H1 (cell line): ENCODE measurements at regions not wholly inside any gene's neighbourhood (a gene's known extent, or its start where the extent isn't known, plus 50 kb on each side); places are given as distances from the start of the nearest gene placed in this dataset.

ENCODE experiments used
- CTCF ChIA-PET: fragments of 300-600 bp; sonication (Branson Sonifier 250); formaldehyde crosslinking; loops from one replicate; lab custom pipeline; 2021; ENCODE audit not compliant: partially characterized antibody; lab: Charles Lee
- POLR2A ChIA-PET: fragments of 300-600 bp; sonication (Branson Sonifier 250); formaldehyde crosslinking; loops from one replicate; lab custom pipeline; 2021; ENCODE audit warnings: inconsistent platforms; ENCODE audit not compliant: partially characterized antibody; lab: Charles Lee
- DNase-seq, 2 experiments: peaks; one replicate each; pipeline versions ENCODE4 v3.0.0 to v3.0.0-alpha.2; 2010 to 2022; ENCODE audit warnings: low spot score in 2 of 2, low read depth in 1 of 2, mixed read lengths in 1 of 2
- FAIRE-seq: peaks from 2 replicates; lab custom pipeline; 2011; peaks lifted over from hg19 to GRCh38; lab: Jason Lieb, UNC
- H2AFZ ChIP-seq: 2 replicates; pipeline ENCODE4 v1.8.1; 2012; ENCODE audit warnings: low read length, inconsistent platforms
- H2AK5ac ChIP-seq: 2 replicates; pipeline ENCODE4 v1.6.1; 2013; ENCODE audit warnings: low read depth, low read length
- H2BK120ac ChIP-seq: replicated peaks from 2 replicates; pipeline ENCODE3; 2013; ENCODE audit warnings: low read depth, low read length, inconsistent platforms
- H2BK12ac ChIP-seq: 2 replicates; pipeline ENCODE4 v1.6.1; 2013; ENCODE audit warnings: low read depth, low read length
- H2BK15ac ChIP-seq: 2 replicates; pipeline ENCODE4 v1.6.1; 2013; ENCODE audit warnings: low read length
- H2BK20ac ChIP-seq: 2 replicates; pipeline ENCODE4 v1.6.1; 2013; ENCODE audit warnings: low read length
- H2BK5ac ChIP-seq: 2 replicates; pipeline ENCODE4 v1.6.1; 2013; ENCODE audit warnings: low read depth, low read length
- H3K14ac ChIP-seq: 2 replicates; pipeline ENCODE4 v1.6.1; 2013; ENCODE audit warnings: inconsistent platforms; ENCODE audit not compliant: insufficient read length
- H3K18ac ChIP-seq: 2 replicates; pipeline ENCODE4 v1.6.1; 2013; ENCODE audit warnings: low read length; ENCODE audit errors: extremely low read depth
- H3K23ac ChIP-seq: 2 replicates; pipeline ENCODE4 v1.6.1; 2013; ENCODE audit warnings: inconsistent platforms; ENCODE audit not compliant: insufficient read length
- H3K23me2 ChIP-seq: 2 replicates; pipeline ENCODE4 v1.6.1; 2013; ENCODE audit warnings: low read depth, low read length
- H3K27ac ChIP-seq: 2 replicates; pipeline ENCODE4 v1.6.1; 2011; ENCODE audit warnings: low read depth, low read length, inconsistent platforms
- H3K27me3 ChIP-seq, 4 experiments: replicated peaks in 1 of 4; 1 replicate in 1 of 4; 2 replicates in 3 of 4; pipeline versions ENCODE4 v1.6.1 to v1.8.1; 2011 to 2013; ENCODE audit warnings: low read length in 3 of 4, mild to moderate bottlenecking in 3 of 4, inconsistent platforms in 2 of 4, mixed read lengths in 2 of 4, moderate library complexity in 1 of 4; ENCODE audit not compliant: control insufficient read depth in 3 of 4, insufficient read depth in 3 of 4; ENCODE audit errors: extremely low read depth in 1 of 4
- H3K36me3 ChIP-seq, 4 experiments: 2 replicates each; pipeline versions ENCODE4 v1.6.1 to v1.8.1; 2011 to 2013; ENCODE audit warnings: mild to moderate bottlenecking in 4 of 4, low read length in 3 of 4, moderate library complexity in 2 of 4, control low read depth in 1 of 4, inconsistent platforms in 1 of 4; ENCODE audit not compliant: insufficient read depth in 4 of 4, control insufficient read depth in 2 of 4
- H3K4ac ChIP-seq: replicated peaks from 2 replicates; pipeline ENCODE3; 2013; ENCODE audit warnings: low read length, low read depth, mixed read lengths, inconsistent platforms; ENCODE audit not compliant: insufficient read length
- H3K4me1 ChIP-seq, 4 experiments: replicated peaks in 1 of 4; 1 replicate in 1 of 4; 2 replicates in 3 of 4; pipeline versions ENCODE4 v1.6.1 to v1.8.1; 2011 to 2013; ENCODE audit warnings: low read length in 3 of 4, inconsistent platforms in 2 of 4, mixed read lengths in 1 of 4; ENCODE audit not compliant: insufficient read depth in 4 of 4, control insufficient read depth in 3 of 4
- H3K4me2 ChIP-seq, 2 experiments: 2 replicates each; pipeline versions ENCODE4 v1.6.1 to v1.8.1; 2011 to 2013; ENCODE audit warnings: low read depth in 2 of 2, low read length in 2 of 2, control low read depth in 1 of 2, inconsistent platforms in 1 of 2, mild to moderate bottlenecking in 1 of 2; ENCODE audit not compliant: insufficient read depth in 1 of 2
- H3K4me3 ChIP-seq, 4 experiments: fragments of 200-600, 300-600 bp in 1 of 4; sonication (generic), shearing (Covaris generic), sonication (Bioruptor Twin) in 1 of 4; 2 replicates each; pipeline versions ENCODE4 v1.5.1 to v1.8.1; 2011 to 2016; ENCODE audit warnings: low read length in 4 of 4, low read depth in 3 of 4, control low read depth in 2 of 4, inconsistent platforms in 2 of 4, mild to moderate bottlenecking in 2 of 4, mixed read lengths in 1 of 4, moderate library complexity in 1 of 4; ENCODE audit not compliant: insufficient read depth in 2 of 4; ENCODE audit errors: extremely low read depth in 1 of 4
- H3K56ac ChIP-seq: replicated peaks from 2 replicates; pipeline ENCODE3; 2013; ENCODE audit warnings: low read depth, mild to moderate bottlenecking, mixed read lengths, low read length, inconsistent platforms; ENCODE audit not compliant: insufficient read length
- H3K79me1 ChIP-seq: 2 replicates; pipeline ENCODE4 v1.6.1; 2013; ENCODE audit warnings: low read depth, low read length, control low read depth
- H3K79me2 ChIP-seq, 2 experiments: 2 replicates each; pipeline versions ENCODE4 v1.6.1 to v1.8.1; 2012 to 2013; ENCODE audit warnings: low read length in 2 of 2, mild to moderate bottlenecking in 2 of 2, inconsistent platforms in 1 of 2; ENCODE audit not compliant: insufficient read depth in 2 of 2, control insufficient read depth in 1 of 2
- H3K9ac ChIP-seq, 4 experiments: replicated peaks in 1 of 4; 1 replicate in 1 of 4; 2 replicates in 3 of 4; pipeline versions ENCODE4 v1.6.1 to v1.8.1; 2011 to 2013; ENCODE audit warnings: low read depth in 3 of 4, low read length in 3 of 4, control low read depth in 2 of 4, mild to moderate bottlenecking in 2 of 4, moderate library complexity in 2 of 4, inconsistent platforms in 1 of 4; ENCODE audit errors: extremely low read depth in 1 of 4
- H3K9me3 ChIP-seq, 2 experiments: 2 replicates each; pipeline versions ENCODE4 v1.6.1 to v1.8.1; 2012 to 2013; ENCODE audit warnings: mild to moderate bottlenecking in 2 of 2, moderate library complexity in 2 of 2, control low read depth in 1 of 2, inconsistent platforms in 1 of 2, low read depth in 1 of 2, low read length in 1 of 2, mixed read lengths in 1 of 2; ENCODE audit not compliant: insufficient read depth in 2 of 2
- H4K20me1 ChIP-seq, 2 experiments: replicated peaks in 1 of 2; 2 replicates each; pipeline versions ENCODE3 to v1.8.1; 2011 to 2013; ENCODE audit warnings: inconsistent platforms in 2 of 2, low read length in 2 of 2, mild to moderate bottlenecking in 1 of 2; ENCODE audit not compliant: insufficient read depth in 2 of 2, control insufficient read depth in 1 of 2
- H4K5ac ChIP-seq: 2 replicates; pipeline ENCODE4 v1.6.1; 2013; ENCODE audit warnings: low read length, low read depth, mixed read lengths, inconsistent platforms; ENCODE audit not compliant: insufficient read length
- H4K8ac ChIP-seq: 2 replicates; pipeline ENCODE4 v1.8.0; 2013; ENCODE audit warnings: mild to moderate bottlenecking, moderate library complexity, low read length, inconsistent platforms; ENCODE audit not compliant: insufficient read depth; ENCODE audit errors: extremely low read depth
- H4K91ac ChIP-seq: replicated peaks from 2 replicates; pipeline ENCODE3; 2013; ENCODE audit warnings: low read length, mixed read lengths, inconsistent platforms; ENCODE audit not compliant: insufficient read length
- ASH2L ChIP-seq: fragments of 200-600, 300-600 bp; sonication (generic); IDR thresholded peaks from one replicate; pipeline ENCODE4 v1.7.1; 2017; ENCODE audit warnings: low read length
- ATF3 ChIP-seq: IDR thresholded peaks from 2 replicates; pipeline ENCODE4 v1.6.1; 2011; ENCODE audit warnings: low read depth, mild to moderate bottlenecking, low read length; ENCODE audit not compliant: insufficient read depth
- BCL11A ChIP-seq, 2 experiments: IDR thresholded peaks; one replicate each; pipeline ENCODE4 v1.6.1; 2011; ENCODE audit warnings: low read depth in 2 of 2, low read length in 2 of 2, mild to moderate bottlenecking in 2 of 2
- CHD1 ChIP-seq: IDR thresholded peaks from 2 replicates; pipeline ENCODE4 v1.6.1; 2012; ENCODE audit warnings: low read depth, low read length, improper control_type of control experiment
- JUN ChIP-seq: IDR thresholded peaks from 2 replicates; pipeline ENCODE4 v1.6.1; 2011; ENCODE audit warnings: low read depth, mild to moderate bottlenecking, improper control_type of control experiment, low read length
- RNF2 ChIP-seq: fragments of 200-900, 300-1000 bp; sonication (generic); IDR thresholded peaks from 2 replicates; pipeline ENCODE4 v1.7.1; 2016; ENCODE audit warnings: borderline replicate concordance, low read depth, mild to moderate bottlenecking, antibody characterized with exemption, low read length; ENCODE audit not compliant: poor library complexity, severe bottlenecking; ENCODE audit errors: missing control alignments
- RXRA ChIP-seq: IDR thresholded peaks from 2 replicates; pipeline ENCODE4 v1.6.1; 2011; ENCODE audit warnings: low read depth, mild to moderate bottlenecking, low read length, moderate library complexity; ENCODE audit not compliant: insufficient read depth
- SIN3A ChIP-seq, 2 experiments: IDR thresholded peaks in 1 of 2; conservative IDR thresholded peaks in 1 of 2; 2 replicates each; pipeline ENCODE4 v1.6.1; 2011 to 2012; ENCODE audit warnings: low read length in 2 of 2, improper control_type of control experiment in 1 of 2, low read depth in 1 of 2, mild to moderate bottlenecking in 1 of 2
- SIRT6 ChIP-seq: IDR thresholded peaks from one replicate; pipeline ENCODE4 v1.7.1; 2012; ENCODE audit warnings: low read length, inconsistent platforms
- WGBS, 2 experiments: shearing (Covaris generic) in 1 of 2; methylation state at CpG; one replicate each; pipeline versions ENCODE4 v1.1.6 to v1.1.7; 2013 to 2015; ENCODE audit warnings: low lambda C conversion rate in 2 of 2, mixed read lengths in 2 of 2, inconsistent platforms in 1 of 2, low coverage in 1 of 2, missing lambda C conversion rate in 1 of 2; ENCODE audit not compliant: insufficient replicate concordance in 2 of 2, insufficient coverage in 1 of 2, insufficient read length in 1 of 2; ENCODE audit errors: extremely low coverage in 1 of 2, missing lambda C conversion rate in 1 of 2; 5-methylcytosine and 5-hydroxymethylcytosine counted together

GRCh38 chr14:101503431-101504095, 57.7 kb upstream of the DIO3 start:
- no peaks in the 10 kb centered on the region; the same call in 1 of the 2 replicates for H3K79me1 ChIP-seq
- 90% methylated on average over 14 of the region's 14 CpGs; no CpG with 5 or more reads in 1 of the 2 experiments for WGBS, 2 experiments
- H3K4me2 ChIP-seq, result no peak overlapping the region

More at GRCh38 chr14:101503431-101504095, 57.7 kb upstream of the DIO3 start:
- Histone ChIP-seq H2BK12ac (no peak overlapping the region), H2AK5ac (no peak overlapping the region), H3K4me3 (no peak overlapping the region), H2BK15ac (no peak overlapping the region), H3K14ac (no peak overlapping the region), H3K9me3 (peaks cover 0 to 3% of the 10 kb centered on the region in 2 experiments; a peak in 1 of 4 replicates), H3K4ac (no peak overlapping the region), H3K23me2 (no peaks in the 10 kb centered on the region), H2BK20ac (no peak overlapping the region), H3K27me3 (no peaks in the 10 kb centered on the region), H3K18ac (no peak overlapping the region), H3K27ac (no peak overlapping the region), H4K20me1 (no peaks in the 10 kb centered on the region), H3K36me3 (no peaks in the 10 kb centered on the region), H4K5ac (no peak overlapping the region), H4K8ac (no peak overlapping the region; the same call in 1 of the 2 replicates), H3K4me1 (no peaks in the 10 kb centered on the region), H2BK120ac (no peak overlapping the region), H3K9ac (no peak overlapping the region), H3K23ac (no peak overlapping the region), H3K79me2 (no peaks in the 10 kb centered on the region), H2BK5ac (no peak overlapping the region), H3K56ac (no peak overlapping the region), H4K91ac (no peak overlapping the region), H2AFZ (no peak overlapping the region)
- no peak for TF ChIP-seq BCL11A (IDR thresholded peaks at IDR 0.05; ENCODE audit: low read depth in 2 of 2, low read length in 2 of 2)
- TF ChIP-seq JUN, result no peak
- TF ChIP-seq SIRT6, result no peak
- no peak for TF ChIP-seq RNF2
- TF ChIP-seq ASH2L, result no peak
- no peak for TF ChIP-seq RXRA
- TF ChIP-seq ATF3, result no peak
- TF ChIP-seq CHD1, result no peak
- TF ChIP-seq SIN3A (conservative IDR thresholded peaks at IDR 0.05 in 1 of 2, IDR thresholded peaks at IDR 0.05 in 1 of 2; ENCODE audit: low read depth in 1 of 2, low read length in 2 of 2), result no peak
- POLR2A ChIA-PET, result no interaction called here
- DNase-seq (no peak), FAIRE-seq (no peak)
- CTCF ChIA-PET, result interaction anchor here (0.6 to 1.5 kb wide), 8 partner anchors 8 to 320 kb away, joined by 3 to 8 read pairs (median 4); no protein-coding TSS in a partner anchor
